BJ (cell line): ENCODE measurements at regions not wholly inside any gene's neighbourhood (a gene's known extent, or its start where the extent isn't known, plus 50 kb on each side); places are given as distances from the start of the nearest gene placed in this dataset.

Source experiments
- CTCF ChIA-PET: fragments of 350-600 bp; formaldehyde crosslinking; extraction: SDS; loops from one replicate; lab custom pipeline; 2021; ENCODE audit warnings: antibody characterized with exemption, inconsistent platforms; lab: Yijun Ruan, JAX
- POLR2A ChIA-PET: fragments of 300-600 bp; sonication (Branson Sonifier 250); formaldehyde crosslinking; extraction: SDS; loops from one replicate; lab custom pipeline; 2021; ENCODE audit warnings: antibody characterized with exemption; lab: Charles Lee
- DNase-seq: peaks from one replicate; pipeline ENCODE4 v3.0.0-alpha.2; 2011; ENCODE audit warnings: low read depth
- H3K27me3 ChIP-seq: 2 replicates; pipeline ENCODE4 v1.6.0; 2011; ENCODE audit warnings: low read length; ENCODE audit not compliant: control insufficient read depth, insufficient read depth
- H3K36me3 ChIP-seq: 2 replicates; pipeline ENCODE4 v1.5.1; 2011; ENCODE audit warnings: low read length; ENCODE audit not compliant: control insufficient read depth, insufficient read depth
- H3K4me3 ChIP-seq: 2 replicates; pipeline ENCODE4 v1.5.1; 2011; ENCODE audit warnings: low read depth, mild to moderate bottlenecking, control low read depth, low read length
- CTCF ChIP-seq: IDR thresholded peaks from 2 replicates; pipeline ENCODE4 v1.5.1; 2011; ENCODE audit warnings: low read depth, mild to moderate bottlenecking, control low read depth, inconsistent platforms, low read length, moderate library complexity; ENCODE audit not compliant: insufficient read depth

DNA sequence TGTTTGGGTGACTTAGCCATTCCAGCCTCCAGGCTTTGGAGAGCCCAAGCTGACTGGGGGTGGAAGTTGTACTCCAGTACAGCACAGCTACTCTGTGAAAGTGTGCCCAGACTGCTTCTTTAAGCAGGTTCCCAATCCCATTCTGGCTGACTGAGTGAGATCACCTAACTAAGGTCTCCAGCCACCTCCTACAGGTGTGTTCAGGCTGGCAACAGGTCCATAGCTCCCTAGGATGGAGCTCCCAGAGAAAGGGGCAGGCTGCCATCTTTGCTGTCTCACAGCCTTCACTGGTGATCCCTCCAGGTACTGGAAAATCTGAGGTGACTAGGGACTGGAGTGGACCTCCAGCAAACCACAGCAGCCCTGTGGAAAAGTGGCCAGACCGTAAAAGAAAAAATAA, 445.3 kb upstream of the KCNMB2 start:
- ChIA-PET CTCF (no interaction called here), POLR2A (no interaction called here)
- TF ChIP-seq CTCF = no peak

DNA sequence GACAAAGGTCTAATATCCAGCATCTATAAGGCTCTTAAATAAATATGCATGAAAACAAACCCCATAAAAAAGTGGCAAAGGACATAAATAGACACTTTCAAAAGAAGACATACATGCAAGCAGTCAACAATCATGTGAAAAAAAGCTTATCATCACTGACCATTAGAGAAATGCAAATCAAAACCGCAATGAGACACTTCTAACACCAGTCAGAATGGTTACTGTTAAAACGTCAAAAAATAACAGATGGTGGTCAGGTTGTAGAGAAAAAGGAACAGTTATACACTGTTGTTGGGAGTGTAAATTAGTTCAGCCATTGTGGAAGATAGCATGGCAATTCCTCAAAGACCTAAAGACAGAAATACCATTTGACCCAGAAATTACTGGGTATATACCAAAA, 440.7 kb upstream of the KCNMB2 start:
- POLR2A ChIA-PET = no interaction called here
- DNase-seq = no peak
- Histone ChIP-seq H3K4me3 (no peak overlapping the region), H3K27me3 (no peaks in the 10 kb centered on the region), H3K36me3 (no peaks in the 10 kb centered on the region)
- TF ChIP-seq CTCF = no peak
- CTCF ChIA-PET = interaction anchor here (2.6 kb wide), 1 partner anchor 11 kb away, joined by 7 read pairs; no protein-coding TSS in a partner anchor

More for the DNA sequence above, 445.3 kb upstream of the KCNMB2 start:
- no peaks in the 10 kb centered on the region for H3K27me3 ChIP-seq
- DNase-seq = no peak
- no peaks in the 10 kb centered on the region for H3K36me3 ChIP-seq
- H3K4me3 ChIP-seq = no peak overlapping the region

- DNase-seq = no peak
- no peaks in the 10 kb centered on the region for H3K36me3 ChIP-seq
- ChIA-PET POLR2A (interaction anchor here (0.8 kb wide), 1 partner anchor 11 kb away, joined by 3 read pairs; no protein-coding TSS in a partner anchor), CTCF (interaction anchor here (1.3 kb wide), 1 partner anchor 12 kb away, joined by 4 read pairs; no protein-coding TSS in a partner anchor)
- H3K27me3 ChIP-seq = no peaks in the 10 kb centered on the region
- no peak for TF ChIP-seq CTCF
- no peak overlapping the region for H3K4me3 ChIP-seq
These were observed 439.3 kb upstream of the KCNMB2 start for GRCh38 chr3:178096955-178097354.

- CTCF ChIA-PET = interaction anchor here (0.5 to 1.3 kb wide), 2 partner anchors 13 to 178 kb away, joined by 3 to 4 read pairs; no protein-coding TSS in a partner anchor
- peak; percentile 60 for DNase-seq
- TF ChIP-seq CTCF = no peak
- POLR2A ChIA-PET = interaction anchor here (0.8 kb wide), 1 partner anchor 12 kb away, joined by 3 read pairs; no protein-coding TSS in a partner anchor
- no peaks in the 10 kb centered on the region for H3K27me3 ChIP-seq
- H3K36me3 ChIP-seq = no peaks in the 10 kb centered on the region
- no peak overlapping the region for H3K4me3 ChIP-seq
These were observed 438.7 kb upstream of the KCNMB2 start for GRCh38 chr3:178097576-178097975.

GRCh38 chr3:178099274-178099673, 437.0 kb upstream of the KCNMB2 start:
- Histone ChIP-seq H3K27me3 (no peaks in the 10 kb centered on the region), H3K36me3 (no peaks in the 10 kb centered on the region), H3K4me3 (no peak overlapping the region)
- CTCF ChIA-PET = no interaction called here
- POLR2A ChIA-PET = interaction anchor here (0.8 kb wide), 1 partner anchor 10 kb away, joined by 3 read pairs; no protein-coding TSS in a partner anchor
- no peak for TF ChIP-seq CTCF
- DNase-seq = no peak
